ENCODE measurements at regions not wholly inside any gene's neighbourhood (a gene's known extent, or its start where the extent isn't known, plus 50 kb on each side); places are given as distances from the start of the nearest gene placed in this dataset.

DNA sequence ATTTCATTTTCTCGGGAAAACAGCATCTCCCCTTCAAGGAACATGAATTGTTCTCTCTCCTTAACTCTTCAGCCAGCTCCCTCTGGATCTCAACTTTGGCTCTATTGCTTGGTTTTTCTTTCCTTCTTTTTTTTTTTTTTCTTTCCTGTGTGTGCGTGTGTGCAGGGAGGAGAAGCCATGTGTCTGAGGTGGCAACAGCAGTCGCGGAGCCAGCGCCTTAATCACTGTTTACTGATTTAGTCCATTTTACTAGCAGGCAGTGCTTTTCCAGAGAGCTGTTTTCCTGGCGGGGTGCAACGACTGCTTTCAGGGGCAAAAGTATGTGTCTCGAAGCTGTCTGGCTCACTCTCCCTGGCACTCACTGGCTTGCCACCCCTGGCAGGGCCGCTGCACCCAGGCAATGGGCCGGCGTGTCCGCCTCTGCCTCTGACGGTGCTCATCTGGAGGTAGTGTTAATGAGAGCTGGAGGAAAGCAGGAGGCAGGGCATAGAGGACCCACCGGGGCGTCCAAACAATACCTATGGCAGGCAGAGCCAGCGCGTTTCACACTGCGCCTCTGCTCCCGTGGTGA lies 835.4 kb upstream of the NR2F2 start:
- no peak overlapping the region for H3K4me3 Mint-ChIP-seq (ENCODE audit: low read depth, unreplicated experiment)
- TF ChIP-seq, protein P1, sequence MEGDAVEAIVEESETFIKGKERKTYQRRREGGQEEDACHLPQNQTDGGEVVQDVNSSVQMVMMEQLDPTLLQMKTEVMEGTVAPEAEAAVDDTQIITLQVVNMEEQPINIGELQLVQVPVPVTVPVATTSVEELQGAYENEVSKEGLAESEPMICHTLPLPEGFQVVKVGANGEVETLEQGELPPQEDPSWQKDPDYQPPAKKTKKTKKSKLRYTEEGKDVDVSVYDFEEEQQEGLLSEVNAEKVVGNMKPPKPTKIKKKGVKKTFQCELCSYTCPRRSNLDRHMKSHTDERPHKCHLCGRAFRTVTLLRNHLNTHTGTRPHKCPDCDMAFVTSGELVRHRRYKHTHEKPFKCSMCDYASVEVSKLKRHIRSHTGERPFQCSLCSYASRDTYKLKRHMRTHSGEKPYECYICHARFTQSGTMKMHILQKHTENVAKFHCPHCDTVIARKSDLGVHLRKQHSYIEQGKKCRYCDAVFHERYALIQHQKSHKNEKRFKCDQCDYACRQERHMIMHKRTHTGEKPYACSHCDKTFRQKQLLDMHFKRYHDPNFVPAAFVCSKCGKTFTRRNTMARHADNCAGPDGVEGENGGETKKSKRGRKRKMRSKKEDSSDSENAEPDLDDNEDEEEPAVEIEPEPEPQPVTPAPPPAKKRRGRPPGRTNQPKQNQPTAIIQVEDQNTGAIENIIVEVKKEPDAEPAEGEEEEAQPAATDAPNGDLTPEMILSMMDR (IDR thresholded peaks at IDR 0.05; ENCODE audit: unreplicated experiment), result no peak
- peaks cover 19% of the 10 kb centered on the region for H3K4me1 Mint-ChIP-seq (ENCODE audit: low read depth, unreplicated experiment)
- H3K9me3 Mint-ChIP-seq (ENCODE audit: low read depth, unreplicated experiment), result no peaks in the 10 kb centered on the region
- DNase-seq, result no peak
- no peaks in the 10 kb centered on the region for H3K36me3 Mint-ChIP-seq (ENCODE audit: insufficient read depth, unreplicated experiment)
- intact Hi-C loops (cut with micrococcal nuclease; ENCODE audit: unreplicated experiment), result no loop called here
- CTCF ChIA-PET, result interaction anchor here (0.7 kb wide), 1 partner anchor 76 kb away, joined by 4 read pairs; no protein-coding TSS in a partner anchor
- BruUV-seq (replicated peaks), result no TSS peak
- no peak overlapping the region for H3K27ac Mint-ChIP-seq (ENCODE audit: unreplicated experiment)
- H3K27me3 Mint-ChIP-seq (ENCODE audit: unreplicated experiment), result no peaks in the 10 kb centered on the region

DNA sequence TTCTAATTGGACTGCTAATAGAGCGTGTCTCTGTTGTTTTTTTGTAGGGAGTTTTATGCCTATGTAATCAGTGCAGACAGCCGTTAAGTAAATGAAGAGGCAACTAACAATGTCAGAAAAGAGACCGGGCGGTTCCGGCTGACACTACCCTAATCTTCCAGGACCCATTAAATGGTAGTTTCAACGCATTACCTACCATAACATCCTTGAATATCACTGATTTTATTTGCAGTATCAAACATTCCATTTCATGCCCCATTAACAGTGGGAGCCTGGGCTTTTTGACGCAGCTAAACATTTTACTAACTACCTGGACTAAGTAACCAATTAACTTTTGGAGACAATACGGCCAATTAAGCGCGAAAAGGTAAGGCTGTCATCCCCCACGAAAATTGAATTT lies 832.9 kb upstream of the NR2F2 start:
- Mint-ChIP-seq H3K9me3 (ENCODE audit: low read depth, unreplicated experiment) (no peaks in the 10 kb centered on the region), H3K27me3 (ENCODE audit: unreplicated experiment) (no peaks in the 10 kb centered on the region), H3K4me3 (ENCODE audit: low read depth, unreplicated experiment) (no peak overlapping the region), H3K27ac (ENCODE audit: unreplicated experiment) (no peak overlapping the region), H3K4me1 (ENCODE audit: low read depth, unreplicated experiment) (peaks cover 11% of the 10 kb centered on the region), H3K36me3 (ENCODE audit: insufficient read depth, unreplicated experiment) (no peaks in the 10 kb centered on the region)
- no peak for DNase-seq
- TF ChIP-seq, protein P1 (IDR thresholded peaks at IDR 0.05; ENCODE audit: unreplicated experiment), result no peak
- intact Hi-C loops (cut with micrococcal nuclease; ENCODE audit: unreplicated experiment), result no loop called here
- CTCF ChIA-PET, result no interaction called here
- no TSS peak for BruUV-seq (replicated peaks)

DNA sequence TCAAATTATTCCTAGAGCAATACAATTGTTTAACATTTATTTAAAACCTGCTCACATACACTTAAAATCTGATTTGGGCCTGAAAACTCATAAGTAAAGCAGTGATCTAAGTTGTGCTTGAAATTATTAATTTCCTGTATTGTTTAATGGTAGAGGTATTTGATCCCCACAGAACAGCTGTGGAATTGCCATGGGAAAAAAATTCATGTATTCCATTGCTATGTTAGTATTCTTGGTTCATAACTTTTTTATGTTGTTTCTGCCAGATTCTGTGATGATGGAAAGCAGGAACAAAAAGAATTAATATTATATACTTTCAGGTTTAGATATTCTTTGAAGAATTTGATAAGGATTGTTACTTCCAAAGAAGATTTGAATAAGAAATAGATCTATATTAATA lies 831.5 kb upstream of the NR2F2 start:
- intact Hi-C loops (cut with micrococcal nuclease; ENCODE audit: unreplicated experiment), result no loop called here

DNA sequence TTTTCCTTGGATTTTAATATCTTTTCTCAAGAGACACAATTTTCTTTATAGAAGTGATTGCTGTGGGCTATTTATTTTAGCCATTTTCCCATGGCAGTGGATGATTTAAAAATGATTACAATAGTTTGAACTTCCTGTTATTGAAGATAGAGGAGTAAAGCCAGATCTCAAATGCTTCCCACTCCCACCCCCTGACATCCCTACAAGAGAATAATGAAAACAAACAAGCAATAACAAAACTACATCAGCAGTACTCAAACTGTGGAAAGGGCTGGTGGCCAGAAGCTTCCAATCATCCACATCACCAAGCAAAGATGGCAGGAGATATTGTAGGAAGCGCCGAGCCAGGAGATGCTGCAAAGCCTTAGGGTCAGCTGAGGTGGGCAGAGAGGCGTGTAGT lies 831.1 kb upstream of the NR2F2 start:
- CTCF ChIA-PET, result no interaction called here
- TF ChIP-seq, protein P1 (IDR thresholded peaks at IDR 0.05; ENCODE audit: unreplicated experiment), result no peak
- DNase-seq, result no peak
- Mint-ChIP-seq H3K4me1 (ENCODE audit: low read depth, unreplicated experiment) (no peaks in the 10 kb centered on the region), H3K36me3 (ENCODE audit: insufficient read depth, unreplicated experiment) (no peaks in the 10 kb centered on the region), H3K27ac (ENCODE audit: unreplicated experiment) (no peak overlapping the region), H3K4me3 (ENCODE audit: low read depth, unreplicated experiment) (no peak overlapping the region), H3K9me3 (ENCODE audit: low read depth, unreplicated experiment) (no peaks in the 10 kb centered on the region), H3K27me3 (ENCODE audit: unreplicated experiment) (no peaks in the 10 kb centered on the region)
- intact Hi-C loops (cut with micrococcal nuclease; ENCODE audit: unreplicated experiment), result no loop called here
- no TSS peak for BruUV-seq (replicated peaks)

More for the DNA sequence above, 831.5 kb upstream of the NR2F2 start:
- TF ChIP-seq, protein P1 (IDR thresholded peaks at IDR 0.05; ENCODE audit: unreplicated experiment), result no peak
- Mint-ChIP-seq H3K27me3 (ENCODE audit: unreplicated experiment) (no peaks in the 10 kb centered on the region), H3K4me3 (ENCODE audit: low read depth, unreplicated experiment) (no peak overlapping the region), H3K9me3 (ENCODE audit: low read depth, unreplicated experiment) (no peaks in the 10 kb centered on the region), H3K4me1 (ENCODE audit: low read depth, unreplicated experiment) (no peaks in the 10 kb centered on the region), H3K36me3 (ENCODE audit: insufficient read depth, unreplicated experiment) (no peaks in the 10 kb centered on the region), H3K27ac (ENCODE audit: unreplicated experiment) (no peak overlapping the region)
- CTCF ChIA-PET, result interaction anchor here (0.6 kb wide), 1 partner anchor 118 kb away, joined by 8 read pairs; no protein-coding TSS in a partner anchor
- BruUV-seq (replicated peaks), result no TSS peak
- no peak for DNase-seq

Data from Calu3 (cell line).